Type B pancreatic cell (in vitro differentiated cells): ENCODE measurements at regions not wholly inside any gene's neighbourhood (a gene's known extent, or its start where the extent isn't known, plus 50 kb on each side); places are given as distances from the start of the nearest gene placed in this dataset.

Experiments
- DNase-seq: peaks from one replicate; pipeline ENCODE4 v3.0.0; 2021; ENCODE audit warnings: mixed read lengths; ENCODE audit not compliant: unreplicated experiment; ENCODE audit errors: extremely low spot score
- H3K27ac Mint-ChIP-seq: 2 replicates; pipeline ENCODE4 v1.8.0; 2021; ENCODE audit warnings: mild to moderate bottlenecking, mixed read lengths
- H3K27me3 Mint-ChIP-seq: 2 replicates; pipeline ENCODE4 v1.8.0; 2021; ENCODE audit warnings: mixed read lengths
- H3K36me3 Mint-ChIP-seq: 2 replicates; pipeline ENCODE4 v1.8.0; 2021; ENCODE audit warnings: mixed read lengths
- H3K4me1 Mint-ChIP-seq: one replicate; pipeline ENCODE4 v1.8.0; 2021; ENCODE audit warnings: mixed read lengths; ENCODE audit not compliant: unreplicated experiment
- H3K4me3 Mint-ChIP-seq: 2 replicates; pipeline ENCODE4 v1.8.0; 2021; ENCODE audit warnings: mild to moderate bottlenecking, mixed read lengths
- H3K9me3 Mint-ChIP-seq: 2 replicates; pipeline ENCODE4 v1.8.0; 2021; ENCODE audit warnings: mixed read lengths
- CTCF ChIP-seq: fragments of 200-600 bp; sonication (generic); conservative IDR thresholded peaks from 2 replicates; pipeline ENCODE4 v1.5.0; 2021; ENCODE audit warnings: antibody characterized with exemption, mild to moderate bottlenecking

- no peak for TF ChIP-seq CTCF
- Mint-ChIP-seq H3K27ac (no peak overlapping the region), H3K4me1 (no peaks in the 10 kb centered on the region), H3K4me3 (no peak overlapping the region), H3K9me3 (no peaks in the 10 kb centered on the region), H3K27me3 (no peaks in the 10 kb centered on the region), H3K36me3 (no peaks in the 10 kb centered on the region)
- no peak for DNase-seq
Observed at GRCh38 chr16:63928421-63928820, 1193.4 kb downstream of the CDH11 start.

- Mint-ChIP-seq H3K36me3 (no peaks in the 10 kb centered on the region), H3K4me1 (no peaks in the 10 kb centered on the region), H3K4me3 (no peak overlapping the region), H3K27me3 (no peaks in the 10 kb centered on the region), H3K27ac (no peak overlapping the region), H3K9me3 (no peaks in the 10 kb centered on the region)
- TF ChIP-seq CTCF, result no peak
- no peak for DNase-seq
Observed at GRCh38 chr16:63925221-63925620, 1196.6 kb downstream of the CDH11 start.

GRCh38 chr16:63922560-63922959 is 1199.3 kb downstream of the CDH11 start:
- Mint-ChIP-seq H3K27ac (no peak overlapping the region), H3K4me1 (no peaks in the 10 kb centered on the region), H3K4me3 (no peak overlapping the region), H3K36me3 (no peaks in the 10 kb centered on the region), H3K27me3 (no peaks in the 10 kb centered on the region), H3K9me3 (no peaks in the 10 kb centered on the region)
- TF ChIP-seq CTCF, result no peak
- DNase-seq, result no peak

- no peaks in the 10 kb centered on the region for H3K9me3 Mint-ChIP-seq
- no peaks in the 10 kb centered on the region for H3K4me1 Mint-ChIP-seq
- no peak for TF ChIP-seq CTCF
- DNase-seq, result no peak
- H3K27me3 Mint-ChIP-seq, result no peaks in the 10 kb centered on the region
- no peak overlapping the region for H3K27ac Mint-ChIP-seq
- no peaks in the 10 kb centered on the region for H3K36me3 Mint-ChIP-seq
- H3K4me3 Mint-ChIP-seq, result no peak overlapping the region
Observed at GRCh38 chr16:63921737-63922295, 1200.0 kb downstream of the CDH11 start.

GRCh38 chr16:63913290-63913689 is 1208.6 kb downstream of the CDH11 start:
- Mint-ChIP-seq H3K4me3 (no peak overlapping the region), H3K36me3 (no peaks in the 10 kb centered on the region), H3K4me1 (no peaks in the 10 kb centered on the region), H3K27ac (no peak overlapping the region), H3K9me3 (no peaks in the 10 kb centered on the region), H3K27me3 (no peaks in the 10 kb centered on the region)
- TF ChIP-seq CTCF, result no peak
- DNase-seq, result no peak

- Mint-ChIP-seq H3K4me1 (no peaks in the 10 kb centered on the region), H3K36me3 (no peaks in the 10 kb centered on the region), H3K27me3 (no peaks in the 10 kb centered on the region), H3K27ac (no peak overlapping the region), H3K4me3 (no peak overlapping the region), H3K9me3 (no peaks in the 10 kb centered on the region)
- no peak for TF ChIP-seq CTCF
- no peak for DNase-seq
Observed at GRCh38 chr16:63907251-63907650, 1214.6 kb downstream of the CDH11 start.
